ENCODE measurements at regions not wholly inside any gene's neighbourhood (a gene's known extent, or its start where the extent isn't known, plus 50 kb on each side); places are given as distances from the start of the nearest gene placed in this dataset.

DNA sequence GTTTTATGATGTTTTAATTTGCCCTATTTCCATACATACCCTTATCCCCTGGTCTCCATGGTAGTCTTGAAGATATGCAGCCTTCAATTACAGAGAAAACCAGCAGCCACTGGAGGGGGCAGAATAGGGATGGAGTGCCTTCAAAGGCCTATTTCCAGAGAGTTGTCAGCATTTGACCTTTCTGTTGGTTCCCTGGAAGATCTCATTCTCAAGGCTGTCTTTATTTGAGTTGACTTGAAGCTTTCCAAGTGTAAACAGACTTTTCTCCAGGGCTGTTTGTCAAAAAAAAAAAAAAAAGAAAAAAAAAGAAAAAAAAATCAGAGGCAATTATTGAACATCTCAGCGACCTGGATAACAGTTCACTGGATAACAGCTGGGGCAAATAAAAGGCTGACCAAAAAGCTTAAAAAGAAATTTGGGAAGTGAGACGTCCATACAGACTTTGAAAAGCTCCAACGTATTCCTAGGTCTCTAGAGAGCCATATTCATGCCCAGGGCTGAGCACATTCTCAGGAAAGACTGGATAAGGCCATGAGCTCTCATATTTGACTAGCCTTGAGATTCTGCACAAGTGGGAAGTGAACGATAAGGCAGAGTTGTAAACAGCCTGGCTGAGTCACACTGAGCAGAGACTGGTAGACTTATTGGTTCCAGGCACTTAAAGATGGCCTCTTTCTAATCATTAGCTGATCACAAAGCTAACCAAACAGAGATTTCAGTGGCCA is 126.6 kb downstream of the VAPA start:
- intact Hi-C loops (cut with micrococcal nuclease): no loop called here
- POLR2A ChIA-PET: interaction anchor here (0.5 kb wide), 1 partner anchor 143 kb away, joined by 4 read pairs; no protein-coding TSS in a partner anchor
- no peak for DNase-seq

DNA sequence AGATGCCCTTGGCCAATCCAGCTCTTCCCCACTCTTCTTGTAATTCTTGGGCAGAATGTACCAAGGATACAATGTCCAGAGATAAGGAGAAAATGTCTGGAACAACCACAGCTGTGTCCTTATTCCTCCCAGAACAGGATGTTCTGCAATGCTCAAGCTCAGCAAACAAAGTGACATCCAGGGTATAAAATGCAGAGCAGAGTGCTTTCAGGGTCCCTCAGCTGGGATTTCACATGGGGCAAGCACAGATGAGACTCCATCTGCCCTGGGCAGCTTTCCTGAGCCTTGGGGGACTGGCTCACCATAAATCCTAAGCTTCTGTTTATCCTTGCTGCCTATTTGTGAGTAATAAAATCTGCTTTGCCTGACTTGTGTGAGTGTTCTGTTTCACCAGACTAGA is 127.4 kb downstream of the VAPA start:
- intact Hi-C loops (cut with micrococcal nuclease): no loop called here
- peaks cover 2 to 18% (median 3%) of the 10 kb centered on the region in 5 donors for H3K27me3 Mint-ChIP-seq
- DNase-seq: no peak
- Histone ChIP-seq H3K27me3 (ENCODE audit: control insufficient read depth in 2 of 2, insufficient read depth in 2 of 2, low read length in 2 of 2) (no peaks in the 10 kb centered on the region), H3K36me3 (ENCODE audit: control insufficient read depth in 2 of 3, insufficient read depth in 3 of 3, low read length in 3 of 3) (no peaks in the 10 kb centered on the region), H3K4me1 (ENCODE audit: control insufficient read depth in 2 of 2, insufficient read depth in 2 of 2, low read length in 2 of 2) (no peaks in the 10 kb centered on the region), H3K9me3 (ENCODE audit: control insufficient read depth in 2 of 3, low read length in 3 of 3) (peaks cover 0 to 7% (median 0%) of the 10 kb centered on the region in 3 experiments), H3K27ac (ENCODE audit: low read depth, low read length) (no peak overlapping the region), H3K4me3 (ENCODE audit: low read length) (no peak overlapping the region)
- ChIA-PET POLR2A (no interaction called here), CTCF (no interaction called here)
- H3K4me3 Mint-ChIP-seq: no peak overlapping the region
- H3K4me1 Mint-ChIP-seq: no peaks in the 10 kb centered on the region
- ATAC-seq: no peak
- H3K27ac Mint-ChIP-seq: no peak overlapping the region
- H3K36me3 Mint-ChIP-seq: peaks cover 0 to 7% (median 2%) of the 10 kb centered on the region in 5 donors
- H3K9me3 Mint-ChIP-seq: peaks cover 6 to 37% (median 13%) of the 10 kb centered on the region in 11 donors

More for the DNA sequence above, 126.6 kb downstream of the VAPA start:
- Histone ChIP-seq H3K36me3 (ENCODE audit: control insufficient read depth in 2 of 3, insufficient read depth in 3 of 3, low read length in 3 of 3) (no peaks in the 10 kb centered on the region), H3K9me3 (ENCODE audit: control insufficient read depth in 2 of 3, low read length in 3 of 3) (peaks cover 0 to 7% (median 0%) of the 10 kb centered on the region in 3 experiments), H3K4me1 (ENCODE audit: control insufficient read depth in 2 of 2, insufficient read depth in 2 of 2, low read length in 2 of 2) (no peaks in the 10 kb centered on the region), H3K27me3 (ENCODE audit: control insufficient read depth in 2 of 2, insufficient read depth in 2 of 2, low read length in 2 of 2) (no peaks in the 10 kb centered on the region), H3K4me3 (ENCODE audit: low read length) (no peak overlapping the region), H3K27ac (ENCODE audit: low read depth, low read length) (no peak overlapping the region)
- H3K4me1 Mint-ChIP-seq: no peaks in the 10 kb centered on the region
- no peak overlapping the region for H3K27ac Mint-ChIP-seq
- H3K36me3 Mint-ChIP-seq: peaks cover 0 to 7% (median 2%) of the 10 kb centered on the region in 5 donors
- H3K4me3 Mint-ChIP-seq: no peak overlapping the region
- no peak for ATAC-seq
- CTCF ChIA-PET: no interaction called here
- peaks cover 3 to 19% (median 8%) of the 10 kb centered on the region in 5 donors for H3K27me3 Mint-ChIP-seq
- peaks cover 6 to 37% (median 13%) of the 10 kb centered on the region in 11 donors for H3K9me3 Mint-ChIP-seq

DNA sequence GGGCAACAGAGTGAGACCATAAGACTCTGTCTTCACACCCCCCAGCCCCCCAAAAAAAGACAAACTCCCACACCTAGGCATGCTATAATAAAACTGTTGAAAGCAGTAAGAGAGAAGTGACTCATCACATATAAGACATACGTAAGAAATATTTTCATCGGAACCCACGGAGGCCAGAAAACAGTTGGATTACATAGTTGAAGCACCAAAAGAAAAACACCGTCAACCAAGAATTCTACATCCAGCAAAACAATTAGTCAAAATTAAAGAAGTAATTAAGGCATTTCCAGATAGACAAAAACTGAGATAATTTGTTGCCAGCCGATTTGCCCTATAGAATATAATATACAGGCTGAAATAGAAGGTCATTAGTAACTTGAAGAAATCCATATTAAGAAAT is 128.7 kb downstream of the VAPA start:
- Histone ChIP-seq H3K4me1 (ENCODE audit: control insufficient read depth in 2 of 2, insufficient read depth in 2 of 2, low read length in 2 of 2) (no peaks in the 10 kb centered on the region), H3K4me3 (ENCODE audit: low read length) (no peak overlapping the region), H3K27me3 (ENCODE audit: control insufficient read depth in 2 of 2, insufficient read depth in 2 of 2, low read length in 2 of 2) (no peaks in the 10 kb centered on the region), H3K36me3 (ENCODE audit: control insufficient read depth in 2 of 3, insufficient read depth in 3 of 3, low read length in 3 of 3) (no peaks in the 10 kb centered on the region), H3K27ac (ENCODE audit: low read depth, low read length) (no peak overlapping the region), H3K9me3 (ENCODE audit: control insufficient read depth in 2 of 3, low read length in 3 of 3) (peaks cover 0 to 7% (median 0%) of the 10 kb centered on the region in 3 experiments)
- Mint-ChIP-seq H3K9me3 (peaks cover 6 to 37% (median 13%) of the 10 kb centered on the region in 11 donors), H3K27ac (no peak overlapping the region), H3K36me3 (peaks cover 0 to 7% (median 2%) of the 10 kb centered on the region in 5 donors), H3K27me3 (peaks cover 0 to 12% (median under 1%) of the 10 kb centered on the region in 5 donors), H3K4me3 (no peak overlapping the region), H3K4me1 (no peaks in the 10 kb centered on the region)
- ChIA-PET POLR2A (no interaction called here), CTCF (no interaction called here)
- intact Hi-C loops (cut with micrococcal nuclease): no loop called here
- no peak for ATAC-seq
- no peak for DNase-seq

DNA sequence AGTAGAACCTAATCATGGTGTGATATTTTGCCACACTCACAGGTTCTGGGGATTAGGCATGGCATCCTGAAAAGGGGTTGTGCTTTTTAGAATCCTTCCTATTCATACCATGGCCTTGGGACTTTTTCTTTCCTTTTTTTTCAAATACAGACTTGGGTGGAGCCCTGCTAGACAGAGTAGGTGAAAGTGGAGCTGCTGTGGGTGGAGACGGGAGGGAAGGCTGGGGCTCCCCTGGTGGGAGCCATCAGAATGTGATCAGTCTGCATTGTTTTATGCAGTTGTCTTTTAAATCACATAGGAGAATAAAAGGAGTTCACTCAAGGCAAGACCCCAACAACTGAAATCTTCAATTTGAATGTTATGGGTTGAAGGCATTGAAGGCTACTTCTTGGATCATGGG is 130.2 kb downstream of the VAPA start:
- CTCF ChIA-PET: no interaction called here
- DNase-seq: no peak

DNA sequence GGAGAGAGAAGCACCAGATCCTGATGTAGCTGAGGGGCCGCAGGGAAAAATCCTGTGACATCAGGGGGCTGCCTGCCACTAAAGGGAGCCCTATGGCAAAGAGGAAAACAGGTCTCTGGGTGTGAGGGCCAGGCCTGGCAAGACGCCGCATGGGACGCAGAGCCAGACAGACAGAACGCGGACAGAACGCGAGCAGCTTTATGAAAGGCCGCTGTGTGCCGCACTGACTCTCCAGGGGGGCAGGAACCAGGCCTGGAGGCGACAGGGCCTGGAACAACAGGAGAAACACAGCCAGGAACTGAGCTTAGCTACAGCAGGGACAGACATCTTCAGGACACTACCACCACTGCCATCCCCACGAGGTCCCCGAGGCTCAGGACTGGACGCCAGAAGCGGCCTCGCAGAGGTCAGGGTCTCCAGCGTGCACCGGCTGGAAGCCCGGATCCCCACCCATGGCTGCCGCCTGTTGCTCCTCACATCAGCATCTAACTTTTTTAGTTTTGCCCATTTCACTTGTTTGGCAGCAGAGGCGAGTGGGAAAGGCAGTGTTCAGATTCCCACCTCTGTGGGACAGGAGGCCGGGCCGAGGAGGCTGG is 131.6 kb downstream of the VAPA start:
- Histone ChIP-seq H3K4me3 (ENCODE audit: low read length) (no peak overlapping the region), H3K9me3 (ENCODE audit: control insufficient read depth in 2 of 3, low read length in 3 of 3) (peaks cover 0 to 7% (median 0%) of the 10 kb centered on the region in 3 experiments), H3K27me3 (ENCODE audit: control insufficient read depth in 2 of 2, insufficient read depth in 2 of 2, low read length in 2 of 2) (no peaks in the 10 kb centered on the region), H3K36me3 (ENCODE audit: control insufficient read depth in 2 of 3, insufficient read depth in 3 of 3, low read length in 3 of 3) (no peaks in the 10 kb centered on the region), H3K4me1 (ENCODE audit: control insufficient read depth in 2 of 2, insufficient read depth in 2 of 2, low read length in 2 of 2) (no peaks in the 10 kb centered on the region), H3K27ac (ENCODE audit: low read depth, low read length) (no peak overlapping the region)
- POLR2A ChIA-PET: no interaction called here
- Mint-ChIP-seq H3K9me3 (peaks cover 6 to 35% (median 13%) of the 10 kb centered on the region in 11 donors), H3K4me3 (no peak overlapping the region), H3K4me1 (no peaks in the 10 kb centered on the region), H3K27ac (no peak overlapping the region), H3K27me3 (peaks cover 0 to 4% (median 0%) of the 10 kb centered on the region in 5 donors), H3K36me3 (peaks cover 0 to 7% (median 2%) of the 10 kb centered on the region in 5 donors)
- intact Hi-C loops (cut with micrococcal nuclease): no loop called here
- no peak for ATAC-seq
- CTCF ChIA-PET: no interaction called here
- no peak for DNase-seq

More for the DNA sequence above, 130.2 kb downstream of the VAPA start:
- POLR2A ChIA-PET: no interaction called here
- ATAC-seq: no peak
- Histone ChIP-seq H3K4me3 (ENCODE audit: low read length) (no peak overlapping the region), H3K9me3 (ENCODE audit: control insufficient read depth in 2 of 3, low read length in 3 of 3) (peaks cover 0 to 7% (median 0%) of the 10 kb centered on the region in 3 experiments), H3K27me3 (ENCODE audit: control insufficient read depth in 2 of 2, insufficient read depth in 2 of 2, low read length in 2 of 2) (no peaks in the 10 kb centered on the region), H3K27ac (ENCODE audit: low read depth, low read length) (no peak overlapping the region), H3K36me3 (ENCODE audit: control insufficient read depth in 2 of 3, insufficient read depth in 3 of 3, low read length in 3 of 3) (no peaks in the 10 kb centered on the region), H3K4me1 (ENCODE audit: control insufficient read depth in 2 of 2, insufficient read depth in 2 of 2, low read length in 2 of 2) (no peaks in the 10 kb centered on the region)
- Mint-ChIP-seq H3K4me3 (no peak overlapping the region), H3K9me3 (peaks cover 6 to 37% (median 13%) of the 10 kb centered on the region in 11 donors), H3K27ac (no peak overlapping the region), H3K27me3 (peaks cover 0 to 5% (median 0%) of the 10 kb centered on the region in 5 donors), H3K4me1 (no peaks in the 10 kb centered on the region), H3K36me3 (peaks cover 0 to 7% (median 2%) of the 10 kb centered on the region in 5 donors)
- intact Hi-C loops (cut with micrococcal nuclease): no loop called here

DNA sequence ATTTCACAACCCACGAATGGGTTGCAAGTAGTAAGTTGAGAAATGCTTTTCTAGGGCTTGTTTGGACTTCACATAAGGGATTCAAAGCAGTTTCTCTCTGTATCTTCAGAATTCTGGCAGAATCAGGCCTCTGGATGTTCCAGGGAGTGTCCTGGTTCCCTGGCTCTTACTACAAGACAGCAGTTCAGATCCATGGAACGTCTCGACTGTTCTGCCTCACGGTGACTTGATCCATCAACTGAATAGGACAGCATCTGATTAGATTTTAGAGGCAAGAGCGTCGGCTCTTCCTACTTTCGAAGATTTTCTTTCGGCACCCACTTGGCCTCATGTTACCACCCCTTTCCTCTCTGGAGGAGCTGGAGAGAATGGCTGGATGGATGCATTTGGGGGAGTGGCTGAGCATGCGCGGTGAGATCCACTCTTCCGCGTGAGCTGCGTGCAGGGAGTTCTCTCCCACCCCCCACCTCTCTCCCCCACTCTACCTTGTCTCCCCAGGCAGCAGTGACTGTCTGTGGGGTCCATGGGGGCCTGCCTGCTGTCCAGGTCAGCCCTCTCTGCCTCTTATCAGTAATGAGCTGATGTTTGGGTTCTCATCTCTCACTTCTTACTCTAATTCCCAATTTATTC is 132.5 kb downstream of the VAPA start:
- peaks cover 0 to 7% (median 2%) of the 10 kb centered on the region in 5 donors for H3K36me3 Mint-ChIP-seq
- ATAC-seq (no peak), DNase-seq (no peak)
- H3K4me3 Mint-ChIP-seq: no peak overlapping the region
- Histone ChIP-seq H3K27ac (ENCODE audit: low read depth, low read length) (no peak overlapping the region), H3K36me3 (ENCODE audit: control insufficient read depth in 2 of 3, insufficient read depth in 3 of 3, low read length in 3 of 3) (no peaks in the 10 kb centered on the region), H3K4me1 (ENCODE audit: control insufficient read depth in 2 of 2, insufficient read depth in 2 of 2, low read length in 2 of 2) (no peaks in the 10 kb centered on the region), H3K4me3 (ENCODE audit: low read length) (no peak overlapping the region), H3K9me3 (ENCODE audit: control insufficient read depth in 2 of 3, low read length in 3 of 3) (peaks cover 0 to 7% (median 0%) of the 10 kb centered on the region in 3 experiments), H3K27me3 (ENCODE audit: control insufficient read depth in 2 of 2, insufficient read depth in 2 of 2, low read length in 2 of 2) (no peaks in the 10 kb centered on the region)
- CTCF ChIA-PET: no interaction called here
- H3K9me3 Mint-ChIP-seq: peaks cover 5 to 28% (median 10%) of the 10 kb centered on the region in 11 donors
- H3K27ac Mint-ChIP-seq: no peak overlapping the region
- POLR2A ChIA-PET: no interaction called here
- no peaks in the 10 kb centered on the region for H3K4me1 Mint-ChIP-seq
- peaks cover 0 to 4% (median 0%) of the 10 kb centered on the region in 5 donors for H3K27me3 Mint-ChIP-seq
- intact Hi-C loops (cut with micrococcal nuclease): no loop called here

Measured in naive thymus-derived CD4-positive, alpha-beta T cell (primary cell).